ENCODE measurements at regions not wholly inside any gene's neighbourhood (a gene's known extent, or its start where the extent isn't known, plus 50 kb on each side); places are given as distances from the start of the nearest gene placed in this dataset.

DNA sequence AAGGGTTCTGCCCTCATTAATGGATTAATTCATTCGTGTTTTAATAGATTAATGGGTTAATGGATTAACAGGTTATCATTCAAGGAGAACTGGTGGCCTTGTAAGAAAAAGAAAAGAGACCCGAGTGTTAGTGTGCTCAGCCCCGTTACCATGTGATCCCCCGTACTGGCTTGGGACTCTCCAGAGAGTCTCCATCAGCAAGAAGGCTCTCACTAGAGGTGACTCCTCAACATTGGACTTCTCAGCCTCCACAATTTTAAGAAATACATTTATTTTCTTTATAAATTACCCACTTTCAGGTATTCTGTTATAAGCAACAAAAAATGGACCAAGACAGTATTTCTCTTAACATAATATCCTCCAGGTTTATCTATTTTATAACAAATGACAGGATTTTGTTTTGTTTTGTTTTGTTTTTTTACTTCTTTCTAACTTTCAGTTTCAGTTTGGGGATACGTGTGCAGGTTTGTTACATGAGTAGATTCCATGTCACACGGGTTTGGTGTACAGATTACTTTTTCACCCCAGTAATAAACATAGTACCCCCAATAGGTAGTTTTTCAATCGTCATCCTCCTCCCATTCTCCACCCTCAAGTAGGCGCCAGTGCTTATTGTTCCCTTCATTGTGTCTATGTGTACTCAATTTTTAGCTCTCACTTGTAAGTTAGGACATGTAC is 456.1 kb downstream of the DNAH5 start:
- no peak for DNase-seq (ENCODE audit: low read depth)
- TF ChIP-seq POLR2A (IDR thresholded peaks at IDR 0.05; ENCODE audit: extremely low read depth, insufficient read length) = no peak
- no peak for TF ChIP-seq MYC (IDR thresholded peaks at IDR 0.05; ENCODE audit: low read depth, low read length)
- TF ChIP-seq, protein P1, sequence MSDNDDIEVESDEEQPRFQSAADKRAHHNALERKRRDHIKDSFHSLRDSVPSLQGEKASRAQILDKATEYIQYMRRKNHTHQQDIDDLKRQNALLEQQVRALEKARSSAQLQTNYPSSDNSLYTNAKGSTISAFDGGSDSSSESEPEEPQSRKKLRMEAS (IDR thresholded peaks at IDR 0.05; ENCODE audit: low read depth, low read length) = no peak
- TF ChIP-seq, protein P2, sequence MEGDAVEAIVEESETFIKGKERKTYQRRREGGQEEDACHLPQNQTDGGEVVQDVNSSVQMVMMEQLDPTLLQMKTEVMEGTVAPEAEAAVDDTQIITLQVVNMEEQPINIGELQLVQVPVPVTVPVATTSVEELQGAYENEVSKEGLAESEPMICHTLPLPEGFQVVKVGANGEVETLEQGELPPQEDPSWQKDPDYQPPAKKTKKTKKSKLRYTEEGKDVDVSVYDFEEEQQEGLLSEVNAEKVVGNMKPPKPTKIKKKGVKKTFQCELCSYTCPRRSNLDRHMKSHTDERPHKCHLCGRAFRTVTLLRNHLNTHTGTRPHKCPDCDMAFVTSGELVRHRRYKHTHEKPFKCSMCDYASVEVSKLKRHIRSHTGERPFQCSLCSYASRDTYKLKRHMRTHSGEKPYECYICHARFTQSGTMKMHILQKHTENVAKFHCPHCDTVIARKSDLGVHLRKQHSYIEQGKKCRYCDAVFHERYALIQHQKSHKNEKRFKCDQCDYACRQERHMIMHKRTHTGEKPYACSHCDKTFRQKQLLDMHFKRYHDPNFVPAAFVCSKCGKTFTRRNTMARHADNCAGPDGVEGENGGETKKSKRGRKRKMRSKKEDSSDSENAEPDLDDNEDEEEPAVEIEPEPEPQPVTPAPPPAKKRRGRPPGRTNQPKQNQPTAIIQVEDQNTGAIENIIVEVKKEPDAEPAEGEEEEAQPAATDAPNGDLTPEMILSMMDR (IDR thresholded peaks at IDR 0.05; ENCODE audit: low read depth, low read length) = no peak
- no peak overlapping the region for H3K4me3 ChIP-seq (ENCODE audit: low read depth, low read length)

DNA sequence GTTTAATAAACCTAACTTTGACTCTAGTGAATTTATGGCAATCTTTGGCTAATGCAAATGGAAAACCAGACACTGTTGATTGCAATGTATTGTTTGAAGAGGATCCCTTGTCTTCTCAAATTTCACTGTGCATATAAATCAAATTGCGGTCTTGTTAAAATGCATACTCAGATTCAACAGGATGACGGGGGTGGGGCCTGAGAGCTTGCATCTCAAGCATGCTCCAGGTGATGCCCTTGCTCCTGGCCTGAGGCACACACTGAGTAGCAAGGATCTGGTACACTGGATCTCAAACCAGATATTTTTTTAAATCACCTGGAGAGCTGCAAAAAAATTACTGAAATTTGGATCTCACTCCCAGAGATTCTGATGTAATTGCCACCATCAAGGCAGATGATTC is 463.7 kb downstream of the DNAH5 start:
- no peak for DNase-seq (ENCODE audit: low read depth)
- H3K4me3 ChIP-seq (ENCODE audit: low read depth, low read length) = no peak overlapping the region
- TF ChIP-seq, protein P2 (IDR thresholded peaks at IDR 0.05; ENCODE audit: low read depth, low read length) = no peak
- TF ChIP-seq MYC (IDR thresholded peaks at IDR 0.05; ENCODE audit: low read depth, low read length) (no peak), POLR2A (IDR thresholded peaks at IDR 0.05; ENCODE audit: extremely low read depth, insufficient read length) (no peak)
- TF ChIP-seq, protein P1 (IDR thresholded peaks at IDR 0.05; ENCODE audit: low read depth, low read length) = no peak

DNA sequence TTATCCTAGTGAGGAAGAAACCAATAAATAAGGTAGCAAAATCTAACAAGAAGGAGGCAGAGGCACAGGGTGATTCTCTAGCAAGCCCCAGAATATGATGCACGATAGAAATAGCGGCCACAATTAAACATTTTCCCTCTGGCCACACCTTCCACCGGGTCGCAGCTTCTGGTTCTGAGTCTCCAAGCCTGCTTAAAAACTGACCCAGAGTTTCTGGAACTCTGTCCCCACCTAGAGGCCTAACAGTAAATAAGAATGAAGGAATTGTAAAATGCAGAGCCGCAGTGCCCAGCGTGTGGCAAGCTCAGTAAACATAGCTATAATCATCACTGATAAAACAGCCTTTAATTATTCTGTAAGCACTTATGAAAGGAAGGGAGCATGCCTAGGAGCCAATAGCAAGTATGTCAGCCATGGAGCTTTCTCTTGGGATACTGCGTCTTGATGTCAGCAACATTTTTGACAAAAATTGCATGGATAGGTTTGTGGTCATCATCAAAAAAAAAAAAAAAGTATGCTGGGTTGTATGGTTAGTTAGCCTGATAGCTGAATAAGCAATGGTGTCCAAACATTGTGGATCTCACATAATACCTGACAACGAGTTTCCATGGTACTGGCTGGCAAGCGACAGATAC is 465.5 kb downstream of the DNAH5 start:
- peak; percentile 47 for DNase-seq (ENCODE audit: low read depth)
- TF ChIP-seq POLR2A (IDR thresholded peaks at IDR 0.05; ENCODE audit: extremely low read depth, insufficient read length) (no peak), MYC (IDR thresholded peaks at IDR 0.05; ENCODE audit: low read depth, low read length) (no peak)
- TF ChIP-seq, protein P1 (IDR thresholded peaks at IDR 0.05; ENCODE audit: low read depth, low read length) = no peak
- TF ChIP-seq, protein P2 (IDR thresholded peaks at IDR 0.05; ENCODE audit: low read depth, low read length) = peak; percentile 39

DNA sequence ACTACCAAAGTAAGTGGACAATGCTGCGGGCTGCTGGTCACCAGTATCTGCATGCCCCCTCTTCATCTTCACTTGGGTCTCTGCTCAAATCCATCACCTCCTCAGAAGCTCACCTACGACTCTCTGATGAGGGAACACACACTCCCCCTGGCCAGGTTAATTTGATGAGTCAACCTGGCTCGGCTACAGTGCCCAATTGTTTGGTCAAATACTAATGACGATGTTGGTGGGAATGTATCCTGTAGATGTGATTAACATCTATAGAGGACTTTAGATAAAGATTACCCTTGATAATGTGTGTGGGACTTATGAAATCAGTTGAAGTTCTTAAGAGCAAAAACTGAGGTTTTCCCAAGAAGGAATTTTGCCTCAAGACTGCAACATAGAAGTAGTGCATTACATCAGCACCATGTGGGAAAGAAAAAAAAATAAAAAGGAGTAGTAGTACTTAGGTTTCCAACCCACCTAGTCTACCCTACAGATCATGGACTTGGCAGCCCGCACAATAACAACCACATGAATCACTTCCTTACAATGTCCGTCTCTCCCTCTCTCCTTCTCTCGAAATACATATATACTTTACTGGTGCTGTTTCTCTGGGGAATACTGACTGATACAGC is 467.3 kb downstream of the DNAH5 start:
- peak; percentile 4 for DNase-seq (ENCODE audit: low read depth)
- TF ChIP-seq, protein P2 (IDR thresholded peaks at IDR 0.05; ENCODE audit: low read depth, low read length) = no peak
- no peak for TF ChIP-seq MYC (IDR thresholded peaks at IDR 0.05; ENCODE audit: low read depth, low read length)
- TF ChIP-seq, protein P1 (IDR thresholded peaks at IDR 0.05; ENCODE audit: low read depth, low read length) = no peak
- TF ChIP-seq POLR2A (IDR thresholded peaks at IDR 0.05; ENCODE audit: extremely low read depth, insufficient read length) = no peak
- H3K4me3 ChIP-seq (ENCODE audit: low read depth, low read length) = no peak overlapping the region

More for the DNA sequence above, 465.5 kb downstream of the DNAH5 start:
- no peak overlapping the region for H3K4me3 ChIP-seq (ENCODE audit: low read depth, low read length)

DNA sequence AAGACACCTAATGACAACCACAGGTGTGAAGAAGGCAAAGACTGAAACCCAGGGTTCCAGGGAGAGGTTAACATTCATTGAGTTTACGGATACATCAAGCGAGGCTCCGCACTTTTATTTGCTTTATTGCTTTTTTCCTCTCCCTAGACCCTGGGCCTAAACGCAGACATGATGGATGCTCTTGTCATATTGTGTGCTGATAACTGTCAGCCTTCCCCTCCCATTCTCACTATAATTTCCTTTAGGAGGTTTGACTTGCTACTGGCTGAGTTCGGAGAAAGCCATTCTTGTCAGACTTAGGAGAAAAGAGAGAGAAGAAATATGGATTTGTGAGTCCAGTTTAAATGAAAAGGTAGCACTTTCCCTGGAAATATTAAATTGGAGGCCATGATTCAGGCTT is 471.6 kb downstream of the DNAH5 start:
- TF ChIP-seq POLR2A (IDR thresholded peaks at IDR 0.05; ENCODE audit: extremely low read depth, insufficient read length) (no peak), MYC (IDR thresholded peaks at IDR 0.05; ENCODE audit: low read depth, low read length) (no peak)
- TF ChIP-seq, protein P1 (IDR thresholded peaks at IDR 0.05; ENCODE audit: low read depth, low read length) = no peak
- TF ChIP-seq, protein P2 (IDR thresholded peaks at IDR 0.05; ENCODE audit: low read depth, low read length) = no peak
- no peak for DNase-seq (ENCODE audit: low read depth)
- H3K4me3 ChIP-seq (ENCODE audit: low read depth, low read length) = no peak overlapping the region
